ENCODE measurements at regions not wholly inside any gene's neighbourhood (a gene's known extent, or its start where the extent isn't known, plus 50 kb on each side); places are given as distances from the start of the nearest gene placed in this dataset.

DNA sequence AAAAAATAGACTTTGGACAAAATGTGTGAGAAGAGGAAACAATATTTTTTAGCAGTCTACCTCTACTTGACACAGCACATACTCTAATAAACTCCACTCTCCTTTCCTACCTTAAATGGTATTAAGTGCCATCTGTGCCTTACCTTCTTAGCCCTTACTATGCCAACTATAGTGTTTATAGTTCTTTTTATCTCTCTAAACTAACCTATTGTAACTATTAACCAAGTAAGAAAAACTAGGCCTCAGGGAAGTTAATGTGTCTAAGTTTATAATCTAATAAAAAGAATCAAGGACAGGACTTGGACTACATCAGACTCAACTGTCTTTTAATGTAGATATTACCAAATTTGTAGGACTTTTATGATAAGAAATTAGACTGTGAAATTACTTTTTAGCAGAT is 251.7 kb upstream of the ROBO2 start:
- TF ChIP-seq, protein P1, sequence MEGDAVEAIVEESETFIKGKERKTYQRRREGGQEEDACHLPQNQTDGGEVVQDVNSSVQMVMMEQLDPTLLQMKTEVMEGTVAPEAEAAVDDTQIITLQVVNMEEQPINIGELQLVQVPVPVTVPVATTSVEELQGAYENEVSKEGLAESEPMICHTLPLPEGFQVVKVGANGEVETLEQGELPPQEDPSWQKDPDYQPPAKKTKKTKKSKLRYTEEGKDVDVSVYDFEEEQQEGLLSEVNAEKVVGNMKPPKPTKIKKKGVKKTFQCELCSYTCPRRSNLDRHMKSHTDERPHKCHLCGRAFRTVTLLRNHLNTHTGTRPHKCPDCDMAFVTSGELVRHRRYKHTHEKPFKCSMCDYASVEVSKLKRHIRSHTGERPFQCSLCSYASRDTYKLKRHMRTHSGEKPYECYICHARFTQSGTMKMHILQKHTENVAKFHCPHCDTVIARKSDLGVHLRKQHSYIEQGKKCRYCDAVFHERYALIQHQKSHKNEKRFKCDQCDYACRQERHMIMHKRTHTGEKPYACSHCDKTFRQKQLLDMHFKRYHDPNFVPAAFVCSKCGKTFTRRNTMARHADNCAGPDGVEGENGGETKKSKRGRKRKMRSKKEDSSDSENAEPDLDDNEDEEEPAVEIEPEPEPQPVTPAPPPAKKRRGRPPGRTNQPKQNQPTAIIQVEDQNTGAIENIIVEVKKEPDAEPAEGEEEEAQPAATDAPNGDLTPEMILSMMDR (IDR thresholded peaks at IDR 0.05): no peak
- TF ChIP-seq POLR2A (IDR thresholded peaks at IDR 0.05): no peak
